Neural progenitor cell (in vitro differentiated cells): ENCODE measurements at regions not wholly inside any gene's neighbourhood (a gene's known extent, or its start where the extent isn't known, plus 50 kb on each side); places are given as distances from the start of the nearest gene placed in this dataset.
"Not testable (repeated sequence)": the region's sequence is repeated elsewhere in the genome, so short reads cannot be mapped to it uniquely, and the experiment has no call there.

ENCODE experiments used
- DNase-seq: peaks from one replicate; pipeline ENCODE4 v3.0.0-alpha.2; 2016; ENCODE audit warnings: low spot score
- H2AFZ ChIP-seq: fragments of 200-600 bp; sonication (generic); replicated peaks from 2 replicates; pipeline ENCODE4 v1.6.1; 2016; ENCODE audit warnings: antibody characterized with exemption
- H3F3A ChIP-seq: fragments of 200-600 bp; sonication (generic); 2 replicates; pipeline ENCODE4 v1.6.1; 2016; ENCODE audit warnings: antibody characterized with exemption, low read depth
- H3K27ac ChIP-seq: fragments of 200-600 bp; sonication (generic); 2 replicates; pipeline ENCODE4 v1.5.1; 2016; ENCODE audit warnings: mild to moderate bottlenecking
- H3K27me3 ChIP-seq: fragments of 200-600 bp; sonication (generic); 2 replicates; pipeline ENCODE4 v1.6.1; 2016; ENCODE audit warnings: mild to moderate bottlenecking, moderate library complexity
- H3K36me3 ChIP-seq: fragments of 200-600 bp; sonication (generic); 2 replicates; pipeline ENCODE4 v1.5.1; 2016
- H3K4me1 ChIP-seq: fragments of 200-600 bp; sonication (generic); 2 replicates; pipeline ENCODE4 v1.6.1; 2016; ENCODE audit warnings: mixed run types
- H3K4me2 ChIP-seq: fragments of 200-600 bp; sonication (generic); 2 replicates; pipeline ENCODE4 v1.6.1; 2016
- H3K4me3 ChIP-seq: fragments of 200-600 bp; sonication (generic); 2 replicates; pipeline ENCODE4 v1.5.1; 2016
- H3K79me2 ChIP-seq: fragments of 200-600 bp; sonication (generic); 2 replicates; pipeline ENCODE4 v1.6.1; 2016; ENCODE audit warnings: low read depth
- H3K9ac ChIP-seq: fragments of 200-600 bp; sonication (generic); 2 replicates; pipeline ENCODE4 v1.6.1; 2016
- H3K9me3 ChIP-seq: fragments of 200-600 bp; sonication (generic); 2 replicates; pipeline ENCODE4 v1.5.1; 2016; ENCODE audit warnings: low read depth
- H4K20me1 ChIP-seq: fragments of 200-600 bp; sonication (generic); 2 replicates; pipeline ENCODE4 v1.6.1; 2016; ENCODE audit warnings: low read depth
- H3K27ac Mint-ChIP-seq: 3 replicates; pipeline ENCODE4 v1.8.0; 2021; ENCODE audit warnings: mixed read lengths
- H3K27me3 Mint-ChIP-seq: 2 replicates; pipeline ENCODE4 v1.8.0; 2022; ENCODE audit warnings: low read depth, mild to moderate bottlenecking, inconsistent platforms, moderate library complexity, mixed read lengths; ENCODE audit not compliant: insufficient read depth
- H3K36me3 Mint-ChIP-seq: 3 replicates; pipeline ENCODE4 v1.8.0; 2021; ENCODE audit warnings: mixed read lengths
- H3K4me1 Mint-ChIP-seq: 3 replicates; pipeline ENCODE4 v1.8.0; 2021; ENCODE audit warnings: mixed read lengths
- H3K4me3 Mint-ChIP-seq: 3 replicates; pipeline ENCODE4 v1.8.0; 2021; ENCODE audit warnings: mild to moderate bottlenecking, moderate library complexity, mixed read lengths
- H3K9me3 Mint-ChIP-seq: 3 replicates; pipeline ENCODE4 v1.8.0; 2020; ENCODE audit warnings: mixed read lengths
- CTCF ChIP-seq: fragments of 200-600 bp; sonication (generic); IDR thresholded peaks from 2 replicates; pipeline ENCODE4 v1.5.1; 2017; ENCODE audit warnings: antibody characterized with exemption, mild to moderate bottlenecking
- EZH2 ChIP-seq: fragments of 200-600 bp; sonication (generic); IDR thresholded peaks from 2 replicates; pipeline ENCODE4 v1.6.1; 2017; ENCODE audit warnings: antibody characterized with exemption, mild to moderate bottlenecking, moderate library complexity
- EZH2phosphoT487 ChIP-seq: fragments of 200-600 bp; sonication (generic); IDR thresholded peaks from 2 replicates; pipeline ENCODE4 v1.6.1; 2017; ENCODE audit warnings: antibody characterized with exemption

GRCh38 chr10:100660945-100661344 lies 84.4 kb upstream of the PAX2 start:
- Mint-ChIP-seq H3K27ac (no peak overlapping the region), H3K9me3 (peaks cover 4% of the 10 kb centered on the region), H3K27me3 (peaks cover 66% of the 10 kb centered on the region), H3K4me3 (no peak overlapping the region), H3K36me3 (no peaks in the 10 kb centered on the region), H3K4me1 (peaks cover 4% of the 10 kb centered on the region)
- H3K27me3 ChIP-seq, result peaks cover 100% of the 10 kb centered on the region
- H3K4me1 ChIP-seq, result peaks cover 8% of the 10 kb centered on the region
- H2AFZ ChIP-seq, result no peak overlapping the region
- no peak overlapping the region for H3K9ac ChIP-seq
- no peaks in the 10 kb centered on the region for H3K36me3 ChIP-seq
- no peak for TF ChIP-seq EZH2phosphoT487
- no peak overlapping the region for H3K4me3 ChIP-seq
- H3K79me2 ChIP-seq, result no peaks in the 10 kb centered on the region
- DNase-seq, result no peak
- H3F3A ChIP-seq, result peaks cover 11% of the 10 kb centered on the region
- H4K20me1 ChIP-seq, result peaks cover 38% of the 10 kb centered on the region
- H3K4me2 ChIP-seq, result no peak overlapping the region
- H3K9me3 ChIP-seq, result no peaks in the 10 kb centered on the region
- H3K27ac ChIP-seq, result no peak overlapping the region

- Histone ChIP-seq H3K9me3 (no peaks in the 10 kb centered on the region), H3K36me3 (no peaks in the 10 kb centered on the region), H3K4me2 (no peak overlapping the region), H3K27me3 (peaks cover 100% of the 10 kb centered on the region), H3K4me1 (peaks cover 5% of the 10 kb centered on the region), H3K79me2 (no peaks in the 10 kb centered on the region), H3K9ac (no peak overlapping the region), H3K27ac (no peak overlapping the region), H3F3A (peaks cover 10% of the 10 kb centered on the region), H2AFZ (no peak overlapping the region), H4K20me1 (peaks cover 33% of the 10 kb centered on the region), H3K4me3 (no peak overlapping the region)
- H3K9me3 Mint-ChIP-seq, result peaks cover 4% of the 10 kb centered on the region
- no peak for DNase-seq
- H3K4me3 Mint-ChIP-seq, result no peak overlapping the region
- H3K27me3 Mint-ChIP-seq, result peaks cover 65% of the 10 kb centered on the region
- H3K36me3 Mint-ChIP-seq, result no peaks in the 10 kb centered on the region
- TF ChIP-seq EZH2, result no peak
- no peak for TF ChIP-seq EZH2phosphoT487
- no peak for TF ChIP-seq CTCF
- H3K4me1 Mint-ChIP-seq, result peaks cover 4% of the 10 kb centered on the region
- no peak overlapping the region for H3K27ac Mint-ChIP-seq
Measured at GRCh38 chr10:100661520-100661919, 83.9 kb upstream of the PAX2 start.

GRCh38 chr10:100662067-100662466 lies 83.3 kb upstream of the PAX2 start:
- H2AFZ ChIP-seq, result no peak overlapping the region
- no peaks in the 10 kb centered on the region for H3K36me3 ChIP-seq
- H3K9ac ChIP-seq, result no peak overlapping the region
- Mint-ChIP-seq H3K4me1 (peaks cover 2% of the 10 kb centered on the region), H3K27ac (no peak overlapping the region), H3K4me3 (no peak overlapping the region), H3K9me3 (peaks cover 4% of the 10 kb centered on the region), H3K36me3 (no peaks in the 10 kb centered on the region), H3K27me3 (peaks cover 65% of the 10 kb centered on the region)
- H3K4me3 ChIP-seq, result no peak overlapping the region
- peaks cover 5% of the 10 kb centered on the region for H3K4me1 ChIP-seq
- TF ChIP-seq EZH2phosphoT487 (no peak), EZH2 (no peak), CTCF (no peak)
- H3K27ac ChIP-seq, result no peak overlapping the region
- H3K27me3 ChIP-seq, result peaks cover 100% of the 10 kb centered on the region
- no peak overlapping the region for H3K4me2 ChIP-seq
- DNase-seq, result no peak
- peaks cover 28% of the 10 kb centered on the region for H4K20me1 ChIP-seq
- H3F3A ChIP-seq, result peaks cover 7% of the 10 kb centered on the region
- H3K9me3 ChIP-seq, result no peaks in the 10 kb centered on the region
- H3K79me2 ChIP-seq, result no peaks in the 10 kb centered on the region

GRCh38 chr10:100664316-100665149 lies 80.8 kb upstream of the PAX2 start:
- Histone ChIP-seq H3K9me3 (no peaks in the 10 kb centered on the region), H3K4me1 (peaks cover 9% of the 10 kb centered on the region), H3F3A (peaks cover 5% of the 10 kb centered on the region), H3K4me2 (no peak overlapping the region), H3K27ac (no peak overlapping the region), H4K20me1 (peaks cover 18% of the 10 kb centered on the region), H3K27me3 (peaks cover 100% of the 10 kb centered on the region), H3K36me3 (no peaks in the 10 kb centered on the region), H3K79me2 (no peaks in the 10 kb centered on the region), H3K9ac (no peak overlapping the region), H3K4me3 (no peak overlapping the region), H2AFZ (no peak overlapping the region)
- H3K4me1 Mint-ChIP-seq, result no peaks in the 10 kb centered on the region
- no peak overlapping the region for H3K27ac Mint-ChIP-seq
- no peak overlapping the region for H3K4me3 Mint-ChIP-seq
- no peaks in the 10 kb centered on the region for H3K36me3 Mint-ChIP-seq
- H3K9me3 Mint-ChIP-seq, result no peaks in the 10 kb centered on the region
- TF ChIP-seq EZH2 (no peak), CTCF (no peak), EZH2phosphoT487 (no peak)
- DNase-seq, result no peak
- H3K27me3 Mint-ChIP-seq, result peaks cover 58% of the 10 kb centered on the region

GRCh38 chr10:100666634-100667033 lies 78.7 kb upstream of the PAX2 start:
- peaks cover 100% of the 10 kb centered on the region for H3K27me3 ChIP-seq
- H3K27me3 Mint-ChIP-seq, result peaks cover 60% of the 10 kb centered on the region
- not testable (repeated sequence) for H3K36me3 Mint-ChIP-seq

More at GRCh38 chr10:100666634-100667033, 78.7 kb upstream of the PAX2 start:
- H3K27ac ChIP-seq, H3F3A ChIP-seq, H3K4me3 Mint-ChIP-seq, H3K79me2 ChIP-seq, H3K9me3 Mint-ChIP-seq, H2AFZ ChIP-seq, H3K4me1 Mint-ChIP-seq, H3K4me1 ChIP-seq, H3K36me3 ChIP-seq, H3K9me3 ChIP-seq, H3K9ac ChIP-seq, H3K4me3 ChIP-seq, DNase-seq, H3K27ac Mint-ChIP-seq, H3K4me2 ChIP-seq: not testable (repeated sequence)
- peaks cover 21% of the 10 kb centered on the region for H4K20me1 ChIP-seq
